Thoracic aorta (tissue), 2 donors: ENCODE measurements at regions not wholly inside any gene's neighbourhood (a gene's known extent, or its start where the extent isn't known, plus 50 kb on each side); places are given as distances from the start of the nearest gene placed in this dataset.
A peak's percentile ranks its signal among the peaks of the same experiment; 100 is the strongest.

ENCODE experiments used
- ATAC-seq: fragments of 150-250 bp; one replicate; pipeline ENCODE4 v1.8.0; 2017; ENCODE audit warnings: low read depth; ENCODE audit not compliant: insufficient number of reproducible peaks, low FRiP score
- DNase-seq: peaks from one replicate; pipeline ENCODE4 v3.0.0-alpha.2; 2020; ENCODE audit warnings: low spot score
- H3K27ac ChIP-seq, 2 donors: fragments of 200-600 bp; sonication (generic); 1 replicate in 1 of 2; 2 replicates in 1 of 2; pipeline ENCODE4 v1.5.1; 2016; ENCODE audit warnings: mild to moderate bottlenecking in 2 of 2, moderate library complexity in 2 of 2
- H3K27me3 ChIP-seq: fragments of 200-600 bp; sonication (generic); replicated peaks from 2 replicates; pipeline ENCODE4 v1.6.0; 2016; ENCODE audit warnings: mild to moderate bottlenecking; ENCODE audit not compliant: insufficient read depth
- H3K36me3 ChIP-seq: fragments of 200-600 bp; sonication (generic); one replicate; pipeline ENCODE4 v1.5.1; 2016
- H3K4me1 ChIP-seq, 2 donors: fragments of 200-600 bp; sonication (generic); 1 replicate in 1 of 2; 2 replicates in 1 of 2; pipeline versions ENCODE4 v1.5.1 to v1.6.0; 2016; ENCODE audit warnings: low read depth in 2 of 2, mild to moderate bottlenecking in 1 of 2; ENCODE audit not compliant: control insufficient read depth in 1 of 2
- H3K4me3 ChIP-seq: fragments of 200-600 bp; sonication (generic); 2 replicates; pipeline ENCODE4 v1.5.1; 2016; ENCODE audit warnings: mild to moderate bottlenecking
- H3K9me3 ChIP-seq: fragments of 200-600 bp; sonication (generic); 2 replicates; pipeline ENCODE4 v1.5.1; 2016
- CTCF ChIP-seq: fragments of 200-600 bp; sonication (generic); IDR thresholded peaks from one replicate; pipeline ENCODE4 v1.5.1; 2019; ENCODE audit warnings: antibody characterized with exemption

- Histone ChIP-seq H3K27ac (no peak overlapping the region), H3K4me3 (no peak overlapping the region), H3K9me3 (no peaks in the 10 kb centered on the region), H3K4me1 (no peaks in the 10 kb centered on the region), H3K36me3 (no peaks in the 10 kb centered on the region), H3K27me3 (no peaks in the 10 kb centered on the region)
- no peak for TF ChIP-seq CTCF
- DNase-seq (no peak), ATAC-seq (no peak)
Measured at GRCh38 chr1:112325504-112325903, 70.5 kb upstream of the CTTNBP2NL start.

- no peaks in the 10 kb centered on the region for H3K27me3 ChIP-seq
- no peak for TF ChIP-seq CTCF
- no peak for ATAC-seq
- no peaks in the 10 kb centered on the region for H3K4me1 ChIP-seq
- H3K36me3 ChIP-seq: no peaks in the 10 kb centered on the region
- no peaks in the 10 kb centered on the region for H3K9me3 ChIP-seq
- DNase-seq: no peak
- H3K27ac ChIP-seq: no peak overlapping the region
- H3K4me3 ChIP-seq: no peak overlapping the region
Measured at GRCh38 chr1:112328600-112328999, 67.4 kb upstream of the CTTNBP2NL start.

- Histone ChIP-seq H3K4me1 (no peaks in the 10 kb centered on the region), H3K4me3 (no peak overlapping the region), H3K9me3 (no peaks in the 10 kb centered on the region), H3K36me3 (no peaks in the 10 kb centered on the region), H3K27ac (no peak overlapping the region), H3K27me3 (no peaks in the 10 kb centered on the region)
- no peak for TF ChIP-seq CTCF
- ATAC-seq (no peak), DNase-seq (no peak)
Measured at GRCh38 chr1:112332176-112333150, 63.6 kb upstream of the CTTNBP2NL start.

GRCh38 chr1:112335351-112335750 is 60.7 kb upstream of the CTTNBP2NL start:
- Histone ChIP-seq H3K4me1 (no peaks in the 10 kb centered on the region), H3K4me3 (no peak overlapping the region), H3K27ac (no peak overlapping the region), H3K36me3 (no peaks in the 10 kb centered on the region), H3K27me3 (no peaks in the 10 kb centered on the region), H3K9me3 (no peaks in the 10 kb centered on the region)
- TF ChIP-seq CTCF: no peak
- no peak for ATAC-seq
- DNase-seq: no peak

- H3K27me3 ChIP-seq: no peaks in the 10 kb centered on the region
- no peaks in the 10 kb centered on the region for H3K36me3 ChIP-seq
- no peaks in the 10 kb centered on the region for H3K9me3 ChIP-seq
- H3K4me3 ChIP-seq: no peak overlapping the region
- peak; percentile 42 for TF ChIP-seq CTCF
- H3K4me1 ChIP-seq: no peaks in the 10 kb centered on the region
- no peak for DNase-seq
- no peak for ATAC-seq
- H3K27ac ChIP-seq: no peak overlapping the region
Measured at GRCh38 chr1:112337028-112337531, 58.9 kb upstream of the CTTNBP2NL start.
